SKM-1 treated with dmso at 0.1 percent for 144 hours (cell line): ENCODE measurements at regions not wholly inside any gene's neighbourhood (a gene's known extent, or its start where the extent isn't known, plus 50 kb on each side); places are given as distances from the start of the nearest gene placed in this dataset.

Source experiments
- DNase-seq: peaks from one replicate; lab custom pipeline; 2025; ENCODE audit not compliant: unreplicated experiment; lab: John Stamatoyannopoulos, UW

DNA sequence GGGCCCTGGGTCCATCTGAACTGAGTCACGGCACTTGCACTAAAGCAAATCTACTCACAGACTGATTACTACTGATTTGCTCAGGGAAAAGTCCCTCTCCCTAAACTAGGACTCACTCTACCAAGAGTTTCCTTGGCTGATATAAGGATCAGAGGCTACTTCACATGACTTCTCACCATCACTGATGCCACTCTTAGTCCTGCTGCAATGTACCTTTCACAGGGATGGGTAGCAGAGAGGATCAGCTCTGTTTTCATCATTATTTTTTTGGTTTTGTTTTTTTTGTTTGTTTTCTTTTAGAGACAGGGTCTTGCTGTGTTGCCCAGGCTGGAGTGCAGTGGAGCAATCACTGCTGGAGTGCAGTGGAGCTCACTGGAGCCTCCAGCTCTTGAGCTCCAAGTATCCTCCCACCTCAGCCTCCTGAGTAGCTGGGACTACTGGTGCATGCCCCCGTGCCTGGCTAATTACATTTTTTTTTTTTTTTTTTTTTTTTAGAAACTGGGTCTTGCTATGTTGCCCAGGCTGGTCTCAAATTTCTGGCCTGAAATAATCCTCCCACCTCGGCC is 200.6 kb downstream of the JCAD start:
- DNase-seq = no peak

DNA sequence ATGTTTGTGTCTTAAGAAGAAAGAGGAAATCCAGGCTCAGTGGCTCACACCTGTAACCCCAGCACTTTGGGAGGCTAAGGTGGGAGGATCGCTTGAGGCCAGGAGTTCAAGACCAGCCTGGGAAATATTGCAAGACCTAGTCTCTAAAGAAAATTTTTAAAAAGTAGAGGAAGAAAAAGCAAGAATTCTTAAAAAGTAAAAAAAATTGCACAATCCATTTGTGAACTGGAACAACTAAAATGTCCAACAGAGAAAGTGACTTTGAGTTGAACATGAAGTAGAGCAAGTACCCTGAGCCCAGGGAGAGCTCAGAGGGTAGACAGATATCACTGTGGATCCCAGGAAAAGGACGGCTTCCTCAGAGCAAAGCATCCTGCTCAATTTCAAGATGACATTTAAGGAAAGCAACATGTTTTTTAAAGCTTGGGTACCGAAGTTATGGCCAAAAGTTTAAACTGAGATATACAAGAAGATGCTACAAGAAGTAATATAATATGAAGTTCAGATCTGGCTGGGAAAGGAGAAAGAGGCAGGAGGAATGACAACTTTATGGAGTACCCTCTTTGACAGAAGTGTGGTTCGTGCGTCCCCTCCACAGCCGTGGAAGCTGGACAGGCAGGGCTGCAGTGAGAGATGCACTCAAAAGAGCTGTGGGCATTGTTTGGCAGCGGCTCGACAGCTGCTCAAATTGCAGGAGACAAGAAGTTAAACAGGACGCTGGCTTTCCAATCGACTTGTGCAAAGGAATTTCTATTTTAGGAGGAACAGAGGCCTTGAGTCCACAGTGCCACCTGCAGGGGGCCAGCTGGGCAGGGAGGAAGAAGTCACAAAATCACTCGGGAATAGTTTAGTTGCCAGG is 201.3 kb downstream of the JCAD start:
- no peak for DNase-seq

DNA sequence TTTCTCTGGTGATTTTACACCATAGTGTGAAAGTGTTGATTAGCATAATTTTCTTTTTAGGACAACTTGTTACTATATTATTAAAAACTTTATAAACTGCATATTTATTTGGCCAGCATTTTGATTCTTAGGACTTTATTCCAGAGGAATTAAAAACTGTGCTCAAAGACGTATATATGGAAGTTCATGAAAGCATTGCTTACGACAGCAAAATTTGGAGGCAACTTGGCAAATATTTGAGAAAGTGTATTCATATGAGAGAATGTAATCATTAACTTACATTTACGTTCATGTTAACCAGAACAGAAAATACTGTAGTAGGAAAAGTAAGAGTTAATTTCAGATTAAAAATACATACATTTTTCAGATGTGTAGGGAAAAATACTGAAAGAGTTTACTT is 203.1 kb downstream of the JCAD start:
- DNase-seq = no peak

DNA sequence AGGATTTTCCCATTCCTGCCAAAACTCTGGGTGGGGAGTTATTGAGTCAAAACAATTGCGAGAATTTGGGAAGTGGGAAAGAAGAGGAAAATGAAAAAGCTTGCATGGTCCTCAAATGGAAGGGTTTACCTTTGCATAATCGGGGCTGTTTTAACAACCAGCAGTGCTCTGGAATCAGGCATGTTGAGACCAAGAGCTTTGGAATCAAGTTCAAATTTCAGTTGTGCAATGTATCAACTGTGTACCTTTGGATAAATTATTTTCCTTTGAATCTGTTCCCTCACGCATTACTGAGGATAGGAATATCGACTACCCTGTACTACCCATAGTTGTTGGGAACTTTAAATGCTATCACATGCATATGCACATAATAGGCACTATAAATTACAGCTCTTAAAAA is 205.5 kb downstream of the JCAD start:
- no peak for DNase-seq

DNA sequence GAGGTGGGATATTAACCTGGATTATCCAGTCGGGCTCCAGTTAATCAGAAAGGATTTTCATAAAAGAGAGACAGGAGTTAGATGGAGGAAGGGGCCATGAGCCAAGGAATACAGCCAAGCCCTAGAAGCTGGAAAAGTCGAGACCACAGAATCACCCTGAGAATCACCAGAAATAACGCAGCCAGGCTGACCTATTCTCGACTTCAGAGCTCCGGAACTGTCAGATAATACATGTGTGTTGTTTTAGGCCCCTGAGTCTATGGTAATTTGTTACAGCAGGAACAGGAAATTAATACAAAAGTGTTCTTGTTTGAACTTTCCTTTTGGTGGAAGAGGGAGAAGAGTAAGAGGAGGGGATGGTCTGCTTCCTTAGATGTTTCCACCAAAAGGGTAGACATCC is 208.1 kb downstream of the JCAD start:
- no peak for DNase-seq

DNA sequence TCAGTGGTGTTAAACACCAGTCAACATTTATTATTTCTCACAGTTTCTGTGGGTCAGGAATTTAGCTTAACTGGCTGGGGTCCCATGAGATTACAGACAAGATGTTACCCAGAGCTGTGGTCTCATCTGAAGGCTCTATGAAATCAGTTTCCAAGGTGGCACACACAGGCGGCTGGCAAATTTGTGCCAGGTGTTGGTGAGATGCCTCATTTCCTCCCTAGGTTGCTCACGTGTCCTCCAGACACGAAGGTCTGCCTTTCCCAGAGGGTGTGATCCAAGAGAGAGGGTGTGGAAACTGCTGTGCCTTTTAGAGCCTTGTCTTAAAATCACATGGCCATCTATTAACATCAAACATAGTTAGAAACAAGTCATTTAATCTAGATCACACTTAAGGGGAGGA is 209.0 kb downstream of the JCAD start:
- no peak for DNase-seq

DNA sequence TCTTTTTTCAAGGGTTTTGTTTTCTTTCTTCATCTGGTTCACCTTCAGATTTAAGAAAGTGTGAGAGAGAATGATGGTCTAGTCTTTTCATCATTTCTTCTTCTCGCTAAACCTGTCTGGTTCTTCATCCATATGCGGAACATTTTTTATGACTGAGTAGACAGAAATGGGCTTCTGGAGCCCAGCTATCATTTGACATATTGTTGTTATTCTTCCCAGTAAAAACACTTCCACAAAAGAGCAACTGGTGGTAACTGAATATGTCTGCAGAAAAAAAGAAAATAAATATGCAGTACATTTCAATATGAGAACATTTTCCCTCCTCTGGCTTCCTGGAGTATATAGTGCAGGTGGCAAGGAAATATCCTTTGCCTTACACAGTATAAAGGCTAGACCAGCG is 209.5 kb downstream of the JCAD start:
- DNase-seq = no peak

DNA sequence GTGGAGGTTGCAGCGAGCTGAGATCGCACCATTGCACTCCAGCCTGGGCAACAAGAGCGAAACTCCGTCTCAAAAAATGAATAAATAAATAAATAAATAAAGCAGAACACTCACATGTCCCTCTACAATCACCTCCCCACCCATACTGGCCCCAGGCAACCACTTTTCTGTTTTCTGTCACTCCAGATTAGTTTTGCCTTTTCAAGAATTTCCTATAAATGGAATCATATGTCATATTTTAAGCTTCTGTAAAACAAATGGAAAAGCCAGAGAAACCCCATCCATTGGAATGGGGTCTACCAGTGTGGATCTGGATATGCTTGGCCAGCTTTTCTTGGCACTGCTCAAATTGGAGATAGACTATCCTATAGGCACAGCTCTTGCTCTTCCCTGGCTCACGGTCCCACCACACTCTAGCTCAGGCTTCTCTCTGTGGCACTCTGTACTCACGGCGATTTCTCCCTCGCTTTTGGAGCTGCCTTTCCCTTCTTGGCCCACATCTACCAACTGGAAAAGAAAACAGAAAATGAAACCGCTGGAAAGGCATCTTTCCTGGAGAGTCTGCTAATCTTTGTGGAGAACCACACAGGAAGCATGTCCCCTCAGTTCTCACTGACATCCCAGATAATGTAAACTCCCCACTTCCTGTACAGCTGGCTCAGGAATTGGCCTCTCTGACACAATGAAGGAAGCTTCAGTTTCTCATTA is 210.1 kb downstream of the JCAD start:
- no peak for DNase-seq

DNA sequence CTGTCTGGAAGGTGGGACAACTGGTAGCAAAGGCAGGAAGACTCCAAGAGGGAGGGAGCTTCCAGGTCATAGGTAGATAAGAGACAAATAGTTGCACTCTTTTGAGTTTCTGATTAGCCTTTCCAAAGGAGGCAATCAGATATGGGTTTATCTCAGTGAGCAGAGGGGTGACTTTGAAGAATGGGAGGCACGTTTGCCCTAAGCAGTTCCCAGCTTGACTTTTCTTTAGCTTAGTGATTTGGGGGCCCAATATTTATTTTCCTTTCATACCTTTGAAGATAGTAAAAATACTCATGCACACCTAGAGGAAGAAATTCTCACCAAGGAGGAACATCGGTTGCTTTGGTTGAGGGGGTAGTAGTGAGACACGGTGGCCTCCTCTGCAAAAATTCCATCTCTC is 212.1 kb upstream of the SVIL start:
- DNase-seq = no peak

DNA sequence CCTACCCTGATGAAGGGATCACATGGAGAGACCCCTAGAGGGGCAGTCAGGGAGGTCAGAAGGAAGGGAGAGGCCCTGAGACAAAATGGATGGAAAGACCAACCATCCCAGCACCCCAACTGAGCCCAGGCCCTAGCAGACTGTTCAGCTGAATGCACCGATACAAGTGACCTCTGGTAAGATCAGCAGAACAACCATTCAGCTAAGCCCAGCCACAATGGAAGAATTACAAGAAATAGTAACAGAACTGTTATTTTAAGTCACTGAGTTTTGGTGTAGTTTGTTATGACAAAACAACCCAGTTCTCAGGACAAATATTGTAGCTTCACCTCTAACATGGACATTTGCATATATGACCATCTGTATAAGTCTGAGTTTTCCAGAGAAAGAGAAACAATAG is 210.4 kb upstream of the SVIL start:
- no peak for DNase-seq

DNA sequence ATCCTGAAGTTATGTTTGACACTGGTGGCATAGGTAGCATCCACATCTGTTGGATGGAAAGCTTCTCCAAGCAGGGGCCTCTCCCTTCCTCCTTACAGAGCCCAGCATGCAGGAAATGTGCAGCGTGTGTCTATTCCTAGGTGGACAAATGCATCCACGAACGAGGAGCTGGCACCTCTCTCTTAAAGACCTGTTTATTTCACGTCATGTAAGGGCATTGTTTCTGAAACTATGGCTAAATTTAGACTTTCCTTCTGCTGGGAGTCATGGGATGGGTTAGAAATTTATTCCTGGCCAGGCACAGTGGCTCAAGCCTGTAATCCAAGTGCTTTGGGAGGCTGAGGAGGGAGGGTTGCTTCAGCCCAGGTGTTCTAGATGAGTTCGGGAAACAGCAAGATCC is 208.4 kb upstream of the SVIL start:
- no peak for DNase-seq

DNA sequence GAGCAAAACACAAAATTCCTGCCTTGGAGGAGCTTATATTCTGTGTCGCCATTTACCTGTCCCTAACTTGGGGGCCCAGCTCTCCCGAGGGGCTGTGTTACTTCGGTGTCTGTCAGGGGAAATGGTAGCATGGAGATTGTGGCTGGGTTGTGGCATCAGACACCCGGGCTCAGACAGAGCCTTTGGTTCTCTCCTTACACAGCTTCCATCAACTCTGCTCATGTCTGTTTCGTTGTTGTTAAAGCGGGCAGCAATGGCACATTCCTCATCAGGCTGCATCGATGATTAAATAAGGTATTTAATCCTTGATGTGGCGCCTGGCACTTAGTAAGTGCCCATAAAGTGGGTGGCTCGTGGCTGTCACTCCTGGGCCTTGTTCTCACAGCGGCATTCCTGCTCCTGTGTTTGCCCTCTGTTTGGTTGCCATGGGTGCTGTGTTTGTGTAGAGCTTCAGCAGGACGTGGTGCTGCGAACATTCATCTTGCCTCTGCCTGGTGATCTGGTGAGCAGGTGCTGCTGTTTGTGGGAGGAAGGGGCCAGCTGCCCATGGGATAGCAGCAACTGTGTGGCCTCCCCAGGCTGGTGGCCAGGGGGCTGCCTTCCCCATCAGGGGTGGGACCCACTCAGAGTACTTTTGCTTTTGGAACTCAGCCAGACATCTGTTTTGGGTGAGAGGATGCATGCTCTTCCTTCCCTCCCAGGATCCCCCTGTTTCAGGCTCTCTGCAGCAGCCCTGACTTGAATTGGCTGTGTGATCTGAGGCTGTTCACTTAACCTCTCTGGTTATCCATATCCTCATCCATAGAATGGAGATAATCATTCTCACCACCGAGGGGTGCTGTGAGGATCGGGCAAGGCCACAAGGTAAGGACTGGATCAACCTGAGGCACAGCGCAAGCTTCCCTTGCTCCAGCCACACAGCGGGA is 207.2 kb upstream of the SVIL start:
- no peak for DNase-seq

DNA sequence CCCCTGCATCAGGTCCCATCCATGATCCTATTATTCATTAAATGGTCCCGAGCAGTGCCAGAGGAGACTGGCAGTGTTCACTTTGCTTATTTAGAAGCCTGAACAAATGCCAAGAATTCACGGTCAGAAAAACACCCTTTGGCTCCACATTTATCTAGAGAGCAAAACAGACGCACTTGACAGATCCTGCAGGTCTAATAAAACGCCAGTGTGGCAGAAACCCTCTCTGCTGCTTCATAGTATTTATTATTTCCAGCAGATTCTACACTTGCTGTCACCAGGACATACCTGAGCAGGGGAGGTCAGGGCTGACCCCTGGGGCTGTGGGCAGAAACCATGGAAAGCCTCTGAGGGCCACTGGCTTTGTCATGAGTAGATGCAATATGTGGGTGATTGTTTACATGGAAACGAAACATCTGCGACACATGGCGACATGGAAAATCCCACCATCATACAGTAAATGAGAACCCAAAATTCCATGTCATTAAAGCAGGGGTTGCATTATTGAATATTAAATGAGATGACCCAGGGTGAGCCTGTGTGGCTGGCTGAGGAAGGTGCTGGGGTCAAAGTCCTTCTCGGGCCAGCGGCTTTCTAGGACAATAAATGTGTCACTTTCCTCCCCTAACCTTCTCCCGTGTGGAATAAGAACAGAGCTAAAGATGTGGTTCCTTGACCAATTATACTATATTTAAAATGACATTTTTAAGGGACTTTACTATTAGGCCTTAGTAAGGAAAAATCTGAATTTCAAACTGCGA is 205.9 kb upstream of the SVIL start:
- DNase-seq = no peak

DNA sequence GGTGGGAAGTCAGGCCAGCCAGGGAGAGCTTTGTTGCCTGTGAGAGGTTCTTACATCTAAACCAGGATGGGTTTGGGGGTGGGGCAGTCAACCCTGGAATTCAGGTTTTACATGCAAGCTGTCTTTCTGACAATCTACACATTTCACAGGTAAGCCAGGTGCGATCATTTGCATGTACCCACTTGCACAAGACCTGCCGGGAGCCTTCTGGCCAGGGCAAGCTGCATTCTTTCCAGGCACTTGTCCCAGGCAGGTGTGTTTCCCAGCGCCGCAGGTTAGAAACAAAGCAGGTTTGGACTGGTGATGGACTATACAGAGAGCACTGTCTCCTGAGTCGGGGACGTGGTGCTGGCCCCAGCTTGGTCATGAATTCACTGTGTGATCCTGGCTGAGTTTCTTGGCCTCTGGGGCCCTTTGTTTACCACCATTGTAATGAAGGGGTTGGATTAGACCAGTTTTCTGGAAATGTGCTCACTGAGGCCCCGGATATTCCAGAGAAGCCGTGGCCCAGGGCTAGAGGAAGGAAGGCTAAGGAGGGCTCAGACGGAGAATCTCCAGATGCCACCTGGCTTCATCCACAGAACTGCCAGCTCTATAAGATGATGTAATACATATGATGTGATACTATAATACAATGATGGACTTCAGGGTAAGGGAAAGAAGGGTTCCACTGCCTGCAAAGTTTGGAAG is 205.2 kb upstream of the SVIL start:
- no peak for DNase-seq

DNA sequence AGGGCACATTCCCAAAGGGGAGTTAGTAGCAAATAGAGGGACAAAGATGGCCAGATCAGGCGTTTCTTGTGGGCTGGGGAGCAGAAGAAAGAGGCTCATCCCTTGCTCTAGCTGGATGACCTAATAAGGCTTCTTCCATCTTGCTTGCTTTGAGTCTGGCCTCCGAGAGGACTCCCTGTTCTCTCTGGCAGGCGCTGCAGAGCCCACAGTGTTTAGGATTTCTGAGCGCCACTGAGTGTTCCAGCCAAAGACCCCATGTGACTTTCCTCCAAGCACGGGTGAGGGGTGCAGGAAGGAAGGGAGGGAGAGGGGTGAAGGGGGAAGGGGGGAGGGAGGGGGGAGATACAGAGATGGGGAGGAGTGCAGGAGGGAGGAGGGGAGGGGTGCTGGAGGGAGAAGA is 203.8 kb upstream of the SVIL start:
- no peak for DNase-seq

DNA sequence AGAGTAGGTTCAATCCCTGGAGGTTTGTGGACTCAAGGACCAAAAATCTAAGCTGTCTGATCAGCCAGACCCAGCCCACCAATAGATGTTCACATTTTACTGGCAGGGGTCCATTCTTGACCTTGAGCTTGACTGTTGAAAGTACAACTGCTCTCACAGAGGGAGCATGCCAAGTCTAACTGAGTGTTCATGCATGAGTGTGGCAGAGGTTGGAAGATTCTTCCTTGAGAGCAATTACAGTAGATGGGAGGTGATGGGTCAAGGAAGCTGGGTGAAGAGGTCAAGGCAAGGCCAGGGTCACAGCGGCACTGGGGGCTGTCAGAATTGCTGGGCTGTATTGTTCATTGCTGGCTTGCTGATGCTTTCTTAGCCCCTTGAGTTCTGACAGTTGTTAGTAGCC is 202.8 kb upstream of the SVIL start:
- no peak for DNase-seq

DNA sequence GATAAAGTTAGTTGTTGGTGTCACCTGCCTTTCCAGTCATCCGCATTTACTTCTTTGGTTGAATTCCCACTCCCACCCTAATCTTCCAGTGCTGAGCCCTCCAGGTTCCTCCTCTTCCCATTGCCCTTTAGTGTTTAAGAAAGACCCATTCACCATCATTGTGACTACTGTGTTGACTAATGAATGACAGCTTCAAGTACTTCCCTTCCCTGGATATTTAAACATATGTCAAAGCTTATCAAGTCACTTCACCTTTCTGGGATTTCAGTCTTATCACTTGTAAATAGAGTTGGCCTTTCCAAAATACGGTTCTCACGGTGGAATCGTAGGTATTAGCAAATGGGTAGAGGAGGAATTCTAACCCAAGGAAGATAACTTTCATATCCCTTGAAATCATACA is 201.6 kb upstream of the SVIL start:
- DNase-seq = no peak

DNA sequence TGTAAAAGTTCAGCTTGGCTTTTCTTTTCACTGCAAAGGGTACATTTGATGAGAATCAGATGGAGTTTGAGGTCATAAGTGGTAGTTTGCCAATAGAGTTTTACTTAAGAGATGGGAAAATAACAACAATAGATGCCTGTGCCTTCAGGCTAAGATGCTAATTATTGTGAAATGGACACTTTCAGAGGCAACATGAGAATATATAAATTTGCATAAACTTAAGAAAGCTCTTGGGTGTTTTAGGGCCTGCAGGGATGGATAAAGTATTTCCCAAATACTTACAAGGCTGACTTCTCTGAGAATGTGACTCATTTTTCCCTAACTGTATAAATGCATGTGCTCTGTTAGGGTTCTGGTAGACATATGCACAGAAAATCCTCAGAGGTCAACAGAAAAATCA is 200.3 kb upstream of the SVIL start:
- no peak for DNase-seq

DNA sequence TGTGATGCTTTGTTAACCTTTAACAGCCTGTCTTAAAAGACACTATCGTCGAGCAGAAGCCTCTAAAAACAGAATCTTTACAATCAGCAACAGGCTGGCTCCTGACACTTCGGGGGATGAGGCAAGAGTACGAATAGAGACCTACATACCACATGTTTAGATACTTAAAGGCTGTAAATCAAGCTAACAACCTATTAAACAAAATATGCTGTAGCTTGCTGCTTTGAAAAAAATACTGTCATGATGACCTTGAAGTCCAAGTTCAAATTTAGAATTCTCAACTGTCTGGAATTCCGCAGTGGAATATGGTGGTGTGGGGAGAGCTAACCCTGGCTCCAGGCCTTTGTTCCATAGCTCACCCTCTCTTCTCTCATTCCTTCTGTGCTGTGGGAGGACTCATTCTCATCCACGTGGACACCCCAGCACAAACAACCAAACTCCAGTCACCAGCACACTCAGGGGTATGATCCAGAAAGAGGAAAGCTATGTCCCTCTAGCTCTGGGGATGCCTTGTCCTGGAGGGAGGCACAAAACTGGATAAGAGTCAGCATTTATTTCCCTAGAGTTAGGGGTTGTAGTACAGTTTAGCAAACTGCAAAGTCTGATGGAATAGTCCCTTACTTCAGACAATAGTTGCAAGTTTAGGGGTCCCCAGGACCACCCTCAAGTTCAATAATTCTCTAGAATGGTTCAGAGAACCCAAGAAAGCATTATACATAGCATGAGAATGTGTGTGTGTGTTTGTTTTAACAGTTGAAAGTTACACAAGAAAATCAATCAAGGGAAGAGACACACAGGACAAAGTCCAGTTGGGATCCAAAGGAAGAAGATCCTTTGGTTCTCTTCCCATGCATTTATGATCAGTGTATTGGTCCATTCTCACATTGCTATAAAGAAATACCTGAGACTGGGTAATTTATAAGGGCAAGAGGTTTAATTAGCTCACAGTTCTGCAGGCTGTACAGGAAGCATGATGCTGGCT is 196.1 kb upstream of the SVIL start:
- no peak for DNase-seq
